ENCODE measurements at regions not wholly inside any gene's neighbourhood (a gene's known extent, or its start where the extent isn't known, plus 50 kb on each side); places are given as distances from the start of the nearest gene placed in this dataset.

GRCh38 chr1:36650200-36651065 is 167.7 kb upstream of the CSF3R start:
- DNase-seq, result peak in 49 of 58 donors; percentile 4 to 79 (median 34)

GRCh38 chr1:36645867-36646266 is 163.2 kb upstream of the CSF3R start:
- no peak for DNase-seq

- no peak for DNase-seq
Observed at GRCh38 chr1:36644556-36644955, 161.8 kb upstream of the CSF3R start.

GRCh38 chr1:36643371-36644270 is 160.9 kb upstream of the CSF3R start:
- no peak for DNase-seq

- DNase-seq, result no peak
Observed at GRCh38 chr1:36642802-36643201, 160.1 kb upstream of the CSF3R start.

- no peak for DNase-seq
Observed at GRCh38 chr1:36641776-36642175, 159.1 kb upstream of the CSF3R start.

GRCh38 chr1:36639461-36639860 is 156.7 kb upstream of the CSF3R start:
- no peak for DNase-seq

GRCh38 chr1:36638268-36638667 is 155.6 kb upstream of the CSF3R start:
- peak in 1 of 58 donors; percentile 1 for DNase-seq

GRCh38 chr1:36636206-36636605 is 153.5 kb upstream of the CSF3R start:
- DNase-seq, result no peak

- no peak for DNase-seq
Observed at GRCh38 chr1:36635284-36635683, 152.6 kb upstream of the CSF3R start.

- DNase-seq, result no peak
Observed at GRCh38 chr1:36628804-36629203, 146.1 kb upstream of the CSF3R start.

- DNase-seq, result peak in 3 of 58 donors; percentile 2 to 6 (median 3)
Observed at GRCh38 chr1:36626435-36626834, 143.7 kb upstream of the CSF3R start.

- peak in 10 of 58 donors; percentile 6 to 36 (median 18) for DNase-seq
Observed at GRCh38 chr1:36625935-36626310, 143.2 kb upstream of the CSF3R start.

GRCh38 chr1:36625253-36625934 is 142.7 kb upstream of the CSF3R start:
- DNase-seq, result peak in 3 of 58 donors; percentile 4 to 36 (median 11)

GRCh38 chr1:36624466-36624865 is 141.8 kb upstream of the CSF3R start:
- no peak for DNase-seq

GRCh38 chr1:36622741-36623648 is 140.3 kb upstream of the CSF3R start:
- DNase-seq, result peak in 2 of 58 donors; percentile 1 to 7

GRCh38 chr1:36621531-36621930 is 138.8 kb upstream of the CSF3R start:
- DNase-seq, result no peak

- DNase-seq, result no peak
Observed at GRCh38 chr1:36620142-36620541, 137.4 kb upstream of the CSF3R start.

GRCh38 chr1:36614991-36615390 is 132.3 kb upstream of the CSF3R start:
- no peak for DNase-seq

GRCh38 chr1:36614571-36614970 is 131.9 kb upstream of the CSF3R start:
- no peak for DNase-seq
